Activated CD8-positive, alpha-beta T cell treated with anti-CD3 and anti-CD28 coated beads for 36 hours (primary cell): ENCODE measurements at regions not wholly inside any gene's neighbourhood (a gene's known extent, or its start where the extent isn't known, plus 50 kb on each side); places are given as distances from the start of the nearest gene placed in this dataset.
A peak's percentile ranks its signal among the peaks of the same experiment; 100 is the strongest.
"Not testable (repeated sequence)": the region's sequence is repeated elsewhere in the genome, so short reads cannot be mapped to it uniquely, and the experiment has no call there.

Experiments used
- ATAC-seq: fragments of 200-7000 bp; cut with Tn5 transposase; one replicate; pipeline ENCODE4 v1.10.0; 2021; ENCODE audit warnings: mild to moderate bottlenecking, moderate library complexity
- CTCF ChIA-PET: fragments of 350-600 bp; sonication (Branson Sonifier 250); formaldehyde crosslinking; loops from one replicate; lab custom pipeline; 2021; ENCODE audit warnings: antibody characterized with exemption; lab: Charles Lee
- POLR2A ChIA-PET: fragments of 350-600 bp; sonication (Branson Sonifier 250); formaldehyde crosslinking; loops from one replicate; lab custom pipeline; 2021; ENCODE audit warnings: antibody characterized with exemption; lab: Charles Lee
- DNase-seq: peaks from one replicate; pipeline ENCODE4 v3.0.0-alpha.2; 2020
- H3K27ac Mint-ChIP-seq: one replicate; pipeline ENCODE4 v1.8.0; 2021; ENCODE audit warnings: mild to moderate bottlenecking, mixed read lengths
- H3K27me3 Mint-ChIP-seq: one replicate; pipeline ENCODE4 v1.8.0; 2021; ENCODE audit warnings: mixed read lengths
- H3K36me3 Mint-ChIP-seq: one replicate; pipeline ENCODE4 v1.8.0; 2021; ENCODE audit warnings: low read depth, mixed read lengths
- H3K4me1 Mint-ChIP-seq: one replicate; pipeline ENCODE4 v1.8.0; 2021; ENCODE audit warnings: low read depth, mixed read lengths
- H3K4me3 Mint-ChIP-seq: one replicate; pipeline ENCODE4 v1.8.0; 2021; ENCODE audit warnings: mild to moderate bottlenecking, moderate library complexity, mixed read lengths
- H3K9me3 Mint-ChIP-seq: one replicate; pipeline ENCODE4 v1.8.0; 2021; ENCODE audit warnings: mixed read lengths
- CTCF ChIP-seq: fragments of 200-600 bp; IDR thresholded peaks from one replicate; pipeline ENCODE4 v1.8.0; 2022; ENCODE audit warnings: antibody characterized with exemption, mild to moderate bottlenecking
- intact Hi-C: fragments of 100-400 bp; cut with micrococcal nuclease; formaldehyde crosslinking; loops from one replicate; pipeline ENCODE4 v1.10.0; 2022

GRCh38 chr13:24619282-24619681 lies 60.9 kb upstream of the ATP12A start:
- peaks cover 50% of the 10 kb centered on the region for H3K4me1 Mint-ChIP-seq
- H3K27me3 Mint-ChIP-seq: no peaks in the 10 kb centered on the region
- ATAC-seq (no peak), DNase-seq (no peak)
- H3K36me3 Mint-ChIP-seq: peaks cover 5% of the 10 kb centered on the region
- no peak overlapping the region for H3K4me3 Mint-ChIP-seq
- peak overlapping the region; percentile 97 for H3K27ac Mint-ChIP-seq
- TF ChIP-seq CTCF: no peak
- ChIA-PET CTCF (interaction anchor here (0.9 to 1.6 kb wide), 3 partner anchors 13 to 53 kb away, joined by 3 to 5 read pairs (median 3); no protein-coding TSS in a partner anchor), POLR2A (interaction anchor here (0.8 to 1.9 kb wide), 2 partner anchors 12 to 14 kb away, joined by 3 to 5 read pairs; no protein-coding TSS in a partner anchor)
- intact Hi-C loops: no loop called here
- H3K9me3 Mint-ChIP-seq: peaks cover 3% of the 10 kb centered on the region

- intact Hi-C loops, H3K36me3 Mint-ChIP-seq, ATAC-seq, DNase-seq, H3K9me3 Mint-ChIP-seq, H3K27me3 Mint-ChIP-seq, H3K27ac Mint-ChIP-seq, H3K4me3 Mint-ChIP-seq: not testable (repeated sequence)
- ChIA-PET POLR2A (interaction anchor here (1.5 kb wide), 1 partner anchor 14 kb away, joined by 4 read pairs; no protein-coding TSS in a partner anchor), CTCF (interaction anchor here (1.2 to 4.4 kb wide), 2 partner anchors 16 to 43 kb away, joined by 3 to 25 read pairs; no protein-coding TSS in a partner anchor)
- H3K4me1 Mint-ChIP-seq: peaks cover 56% of the 10 kb centered on the region
Observed at GRCh38 chr13:24622481-24623148, 57.6 kb upstream of the ATP12A start.

GRCh38 chr13:24623149-24623665 lies 57.0 kb upstream of the ATP12A start:
- TF ChIP-seq CTCF: no peak
- ChIA-PET POLR2A (interaction anchor here (1.5 kb wide), 1 partner anchor 15 kb away, joined by 4 read pairs; no protein-coding TSS in a partner anchor), CTCF (interaction anchor here (0.9 to 4.4 kb wide), 4 partner anchors 17 to 69 kb away, joined by 3 to 25 read pairs (median 3); no protein-coding TSS in a partner anchor)
- no peak for ATAC-seq
- no peak for DNase-seq
- intact Hi-C loops: no loop called here
- peaks cover 50% of the 10 kb centered on the region for H3K4me1 Mint-ChIP-seq
- H3K27me3 Mint-ChIP-seq: no peaks in the 10 kb centered on the region
- no peak overlapping the region for H3K4me3 Mint-ChIP-seq
- peaks cover under 1% of the 10 kb centered on the region for H3K36me3 Mint-ChIP-seq
- H3K27ac Mint-ChIP-seq: no peak overlapping the region
- no peaks in the 10 kb centered on the region for H3K9me3 Mint-ChIP-seq

- Mint-ChIP-seq H3K4me3 (no peak overlapping the region), H3K4me1 (peaks cover 38% of the 10 kb centered on the region), H3K9me3 (no peaks in the 10 kb centered on the region), H3K27ac (peak overlapping the region; percentile 95), H3K36me3 (no peaks in the 10 kb centered on the region), H3K27me3 (no peaks in the 10 kb centered on the region)
- DNase-seq: no peak
- ChIA-PET CTCF (interaction anchor here (1.2 to 4.4 kb wide), 4 partner anchors 18 to 55 kb away, joined by 3 to 25 read pairs (median 6); no protein-coding TSS in a partner anchor), POLR2A (no interaction called here)
- no peak for TF ChIP-seq CTCF
- no peak for ATAC-seq
- intact Hi-C loops: no loop called here
Observed at GRCh38 chr13:24624363-24624762, 55.8 kb upstream of the ATP12A start.

GRCh38 chr13:24624801-24625231 lies 55.4 kb upstream of the ATP12A start:
- CTCF ChIA-PET: interaction anchor here (0.9 to 4.4 kb wide), 4 partner anchors 10 to 55 kb away, joined by 3 to 25 read pairs (median 6); no protein-coding TSS in a partner anchor
- no peaks in the 10 kb centered on the region for H3K27me3 Mint-ChIP-seq
- POLR2A ChIA-PET: interaction anchor here (1.3 kb wide), 1 partner anchor 25 kb away, joined by 4 read pairs; no protein-coding TSS in a partner anchor
- no peak overlapping the region for H3K4me3 Mint-ChIP-seq
- ATAC-seq (no peak), DNase-seq (no peak)
- peaks cover 34% of the 10 kb centered on the region for H3K4me1 Mint-ChIP-seq
- H3K27ac Mint-ChIP-seq: peak overlapping the region; percentile 95
- no peak for TF ChIP-seq CTCF
- H3K9me3 Mint-ChIP-seq: no peaks in the 10 kb centered on the region
- H3K36me3 Mint-ChIP-seq: no peaks in the 10 kb centered on the region
- intact Hi-C loops: no loop called here
